HCT116 (cell line): ENCODE measurements at regions not wholly inside any gene's neighbourhood (a gene's known extent, or its start where the extent isn't known, plus 50 kb on each side); places are given as distances from the start of the nearest gene placed in this dataset.

Experiments
- ATAC-seq: fragments of 200-7000 bp; cut with Tn5 transposase; 2 replicates; pipeline ENCODE4 v1.9.1; 2020; ENCODE audit warnings: mild to moderate bottlenecking, moderate library complexity
- BruUV-seq: library from RNA; stranded (reverse); fragments of 400-500 nt; replicated peaks from 2 replicates; lab custom pipeline; 2021; lab: Mats Ljungman, UMichigan
- CTCF ChIA-PET: fragments of 300-600 bp; sonication (Branson Sonifier 250); formaldehyde crosslinking; loops from one replicate; lab custom pipeline; 2021; ENCODE audit warnings: antibody characterized with exemption; lab: Charles Lee
- POLR2A ChIA-PET: fragments of 300-600, 350-600 bp; sonication (Branson Sonifier 250); formaldehyde crosslinking; loops from one replicate; lab custom pipeline; 2021; ENCODE audit warnings: antibody characterized with exemption; lab: Charles Lee
- RAD21 ChIA-PET, 2 experiments: fragments of 300-600 bp; sonication (Branson Sonifier 250); formaldehyde crosslinking; loops; one replicate each; lab custom pipeline; 2023; ENCODE audit warnings: low total read pairs in 2 of 2; ENCODE audit not compliant: uncharacterized antibody in 2 of 2, unreplicated experiment in 2 of 2, low non-redundant PET in 1 of 2; lab: Charles Lee
- DNase-seq: peaks from one replicate; pipeline ENCODE4 v3.0.0-alpha.2; 2010; ENCODE audit warnings: low read depth, low spot score
- H2AFZ ChIP-seq: fragments of 200-600 bp; shearing (Covaris generic), sonication (generic); 2 replicates; pipeline ENCODE4 v1.6.1; 2017; ENCODE audit warnings: low read depth, mixed run types, mixed read lengths, antibody characterized with exemption, low read length; ENCODE audit not compliant: poor library complexity, severe bottlenecking
- H3K27ac ChIP-seq: 2 replicates; pipeline ENCODE4 v1.5.1; 2012; ENCODE audit warnings: low read depth, low read length
- H3K27me3 ChIP-seq: fragments of 200-600 bp; sonication (generic); 2 replicates; pipeline ENCODE4 v1.6.1; 2016; ENCODE audit warnings: mixed run types, low read length, mixed read lengths; ENCODE audit not compliant: insufficient read depth
- H3K36me3 ChIP-seq, 2 experiments: fragments of 200-500 bp in 1 of 2; fragments of 200-600 bp in 1 of 2; sonication (Bioruptor generic) in 1 of 2; sonication (generic) in 1 of 2; 2 replicates each; pipeline versions ENCODE4 v1.5.1 to v1.6.1; 2014 to 2016; ENCODE audit warnings: low read length in 2 of 2, inconsistent platforms in 1 of 2, mixed read lengths in 1 of 2, mixed run types in 1 of 2; ENCODE audit not compliant: insufficient read depth in 2 of 2, control insufficient read depth in 1 of 2
- H3K4me1 ChIP-seq, 2 experiments: fragments of 200-600 bp in 1 of 2; sonication (generic) in 1 of 2; 2 replicates each; pipeline versions ENCODE4 v1.5.1 to v1.6.1; 2012 to 2017; ENCODE audit warnings: low read length in 2 of 2, inconsistent platforms in 1 of 2, mild to moderate bottlenecking in 1 of 2, mixed read lengths in 1 of 2, mixed run types in 1 of 2, moderate library complexity in 1 of 2; ENCODE audit not compliant: insufficient read depth in 2 of 2, control insufficient read depth in 1 of 2
- H3K4me2 ChIP-seq: fragments of 200-600 bp; sonication (generic); 2 replicates; pipeline ENCODE4 v1.6.1; 2017; ENCODE audit warnings: mixed run types, low read length, mixed read lengths
- H3K4me3 ChIP-seq, 2 experiments: fragments of 200-600 bp in 1 of 2; sonication (generic) in 1 of 2; replicated peaks in 1 of 2; 2 replicates each; pipeline ENCODE4 v1.5.1; 2011 to 2016; ENCODE audit warnings: low read length in 2 of 2, control low read depth in 1 of 2, low read depth in 1 of 2, mild to moderate bottlenecking in 1 of 2, mixed read lengths in 1 of 2, mixed run types in 1 of 2
- H3K79me2 ChIP-seq: fragments of 200-600 bp; sonication (generic); 2 replicates; pipeline ENCODE4 v1.6.1; 2017; ENCODE audit warnings: mild to moderate bottlenecking, mixed run types, low read length, moderate library complexity, mixed read lengths; ENCODE audit not compliant: insufficient read depth
- H3K9ac ChIP-seq: fragments of 200-600 bp; sonication (generic); 2 replicates; pipeline ENCODE4 v1.6.1; 2016; ENCODE audit warnings: low read length, mixed read lengths
- H3K9me2 ChIP-seq: fragments of 200-600 bp; sonication (generic), shearing (Covaris generic); 2 replicates; pipeline ENCODE4 v1.6.1; 2017; ENCODE audit warnings: mixed run types, mild to moderate bottlenecking, moderate library complexity; ENCODE audit not compliant: insufficient read depth
- H3K9me3 ChIP-seq, 2 experiments: fragments of 200-500 bp in 1 of 2; fragments of 200-600 bp in 1 of 2; sonication (Bioruptor generic) in 1 of 2; sonication (generic) in 1 of 2; 2 replicates each; pipeline ENCODE4 v1.6.1; 2014 to 2017; ENCODE audit warnings: low read length in 2 of 2, mixed read lengths in 2 of 2, inconsistent platforms in 1 of 2, low read depth in 1 of 2, mild to moderate bottlenecking in 1 of 2, mixed run types in 1 of 2, moderate library complexity in 1 of 2; ENCODE audit not compliant: control insufficient read depth in 1 of 2, insufficient read depth in 1 of 2
- H4K20me1 ChIP-seq: fragments of 200-600 bp; sonication (generic), shearing (Covaris generic); 2 replicates; pipeline ENCODE4 v1.6.1; 2017; ENCODE audit warnings: mixed run types, mild to moderate bottlenecking, moderate library complexity; ENCODE audit not compliant: insufficient read depth
- ATF3 ChIP-seq: IDR thresholded peaks from 2 replicates; pipeline ENCODE4 v1.6.1; 2012
- CBX3 ChIP-seq: IDR thresholded peaks from 2 replicates; pipeline ENCODE4 v1.6.1; 2012; ENCODE audit warnings: low read depth
- EGR1 ChIP-seq: IDR thresholded peaks from 2 replicates; pipeline ENCODE4 v1.6.1; 2012; ENCODE audit warnings: low read depth
- EZH2 ChIP-seq: fragments of 200-600 bp; sonication (generic); IDR thresholded peaks from 2 replicates; pipeline ENCODE4 v1.6.1; 2017; ENCODE audit warnings: antibody characterized with exemption, mixed run types
- EZH2phosphoT487 ChIP-seq: fragments of 200-600 bp; IDR thresholded peaks from 2 replicates; pipeline ENCODE4 v1.6.1; 2018; ENCODE audit warnings: antibody characterized with exemption, borderline replicate concordance
- FOSL1 ChIP-seq: IDR thresholded peaks from 2 replicates; pipeline ENCODE4 v1.6.1; 2012; ENCODE audit warnings: low read depth
- JUND ChIP-seq: IDR thresholded peaks from 2 replicates; pipeline ENCODE4 v1.6.1; 2012
- POLR2AphosphoS5 ChIP-seq: IDR thresholded peaks from 2 replicates; pipeline ENCODE4 v1.6.1; 2011; ENCODE audit warnings: mild to moderate bottlenecking, low read depth, low read length, moderate library complexity
- RAD21 ChIP-seq: IDR thresholded peaks from 2 replicates; pipeline ENCODE4 v1.6.1; 2012; ENCODE audit warnings: low read depth, mild to moderate bottlenecking
- SIN3A ChIP-seq: IDR thresholded peaks from 2 replicates; pipeline ENCODE4 v1.6.1; 2012; ENCODE audit warnings: low read depth
- TCF7L2 ChIP-seq: IDR thresholded peaks from 2 replicates; pipeline ENCODE4 v1.7.0; 2011; ENCODE audit warnings: borderline replicate concordance, inconsistent platforms; ENCODE audit not compliant: insufficient read depth, insufficient read length; ENCODE audit errors: extremely low read depth
- YY1 ChIP-seq: IDR thresholded peaks from 2 replicates; pipeline ENCODE4 v1.6.1; 2011; ENCODE audit warnings: low read length, low read depth, moderate library complexity, mild to moderate bottlenecking; ENCODE audit not compliant: insufficient replicate concordance; ENCODE audit errors: extremely low read depth
- ZBTB33 ChIP-seq: IDR thresholded peaks from 2 replicates; pipeline ENCODE4 v1.6.1; 2011; ENCODE audit warnings: mild to moderate bottlenecking, low read length, moderate library complexity; ENCODE audit not compliant: insufficient replicate concordance; ENCODE audit errors: extremely low read depth
- ZFX ChIP-seq: fragments of 450-650 bp; IDR thresholded peaks from 2 replicates; pipeline ENCODE4 v1.6.1; 2017
- ZNF274 ChIP-seq: fragments of 200-500 bp; sonication (Bioruptor generic); IDR thresholded peaks from 2 replicates; pipeline ENCODE4 v1.6.1; 2014; ENCODE audit warnings: mild to moderate bottlenecking, low read depth, low read length, inconsistent platforms
- intact Hi-C: fragments of 100-400 bp; cut with micrococcal nuclease; formaldehyde crosslinking; loops from 2 replicates; pipeline ENCODE4 v1.10.0; 2022
- TF ChIP-seq, protein P1 (sequence below): IDR thresholded peaks from 2 replicates; pipeline ENCODE4 v1.6.1; 2012; ENCODE audit warnings: low read depth
- TF ChIP-seq, protein P2 (sequence below), 3 experiments: fragments of 200-600 bp in 1 of 3; sonication (generic) in 1 of 3; IDR thresholded peaks in 2 of 3; conservative IDR thresholded peaks in 1 of 3; 2 replicates each; pipeline ENCODE4 v1.5.1; 2012 to 2017; ENCODE audit warnings: low read depth in 2 of 3, low read length in 2 of 3, antibody characterized with exemption in 1 of 3, borderline replicate concordance in 1 of 3, control low read depth in 1 of 3, mild to moderate bottlenecking in 1 of 3, mixed read lengths in 1 of 3, mixed run types in 1 of 3, moderate library complexity in 1 of 3; ENCODE audit not compliant: insufficient read depth in 1 of 3

GRCh38 chr22:27534720-27535125 is 266.8 kb downstream of the MN1 start:
- DNase-seq (no peak), ATAC-seq (no peak)
- H3K27ac ChIP-seq: no peak overlapping the region
- no TSS peak for BruUV-seq
- no peak overlapping the region for H3K4me2 ChIP-seq
- POLR2A ChIA-PET: no interaction called here
- H3K9me3 ChIP-seq: no peaks in the 10 kb centered on the region
- no peaks in the 10 kb centered on the region for H3K27me3 ChIP-seq
- CTCF ChIA-PET: no interaction called here
- no peaks in the 10 kb centered on the region for H3K79me2 ChIP-seq
- H3K36me3 ChIP-seq: no peaks in the 10 kb centered on the region
- no peak overlapping the region for H3K9ac ChIP-seq
- H4K20me1 ChIP-seq: no peaks in the 10 kb centered on the region
- no peak for TF ChIP-seq RAD21
- no peak for TF ChIP-seq TCF7L2
- TF ChIP-seq ATF3: no peak
- no peak for TF ChIP-seq EZH2
- no peak for TF ChIP-seq FOSL1
- no peak for TF ChIP-seq ZNF274
- no peak for TF ChIP-seq SIN3A
- no peak for TF ChIP-seq YY1
- no peak for TF ChIP-seq JUND
- TF ChIP-seq ZFX: no peak
- TF ChIP-seq EGR1: no peak
- TF ChIP-seq, protein P1, sequence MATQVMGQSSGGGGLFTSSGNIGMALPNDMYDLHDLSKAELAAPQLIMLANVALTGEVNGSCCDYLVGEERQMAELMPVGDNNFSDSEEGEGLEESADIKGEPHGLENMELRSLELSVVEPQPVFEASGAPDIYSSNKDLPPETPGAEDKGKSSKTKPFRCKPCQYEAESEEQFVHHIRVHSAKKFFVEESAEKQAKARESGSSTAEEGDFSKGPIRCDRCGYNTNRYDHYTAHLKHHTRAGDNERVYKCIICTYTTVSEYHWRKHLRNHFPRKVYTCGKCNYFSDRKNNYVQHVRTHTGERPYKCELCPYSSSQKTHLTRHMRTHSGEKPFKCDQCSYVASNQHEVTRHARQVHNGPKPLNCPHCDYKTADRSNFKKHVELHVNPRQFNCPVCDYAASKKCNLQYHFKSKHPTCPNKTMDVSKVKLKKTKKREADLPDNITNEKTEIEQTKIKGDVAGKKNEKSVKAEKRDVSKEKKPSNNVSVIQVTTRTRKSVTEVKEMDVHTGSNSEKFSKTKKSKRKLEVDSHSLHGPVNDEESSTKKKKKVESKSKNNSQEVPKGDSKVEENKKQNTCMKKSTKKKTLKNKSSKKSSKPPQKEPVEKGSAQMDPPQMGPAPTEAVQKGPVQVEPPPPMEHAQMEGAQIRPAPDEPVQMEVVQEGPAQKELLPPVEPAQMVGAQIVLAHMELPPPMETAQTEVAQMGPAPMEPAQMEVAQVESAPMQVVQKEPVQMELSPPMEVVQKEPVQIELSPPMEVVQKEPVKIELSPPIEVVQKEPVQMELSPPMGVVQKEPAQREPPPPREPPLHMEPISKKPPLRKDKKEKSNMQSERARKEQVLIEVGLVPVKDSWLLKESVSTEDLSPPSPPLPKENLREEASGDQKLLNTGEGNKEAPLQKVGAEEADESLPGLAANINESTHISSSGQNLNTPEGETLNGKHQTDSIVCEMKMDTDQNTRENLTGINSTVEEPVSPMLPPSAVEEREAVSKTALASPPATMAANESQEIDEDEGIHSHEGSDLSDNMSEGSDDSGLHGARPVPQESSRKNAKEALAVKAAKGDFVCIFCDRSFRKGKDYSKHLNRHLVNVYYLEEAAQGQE: no peak
- TF ChIP-seq EZH2phosphoT487: no peak
- TF ChIP-seq, protein P2, sequence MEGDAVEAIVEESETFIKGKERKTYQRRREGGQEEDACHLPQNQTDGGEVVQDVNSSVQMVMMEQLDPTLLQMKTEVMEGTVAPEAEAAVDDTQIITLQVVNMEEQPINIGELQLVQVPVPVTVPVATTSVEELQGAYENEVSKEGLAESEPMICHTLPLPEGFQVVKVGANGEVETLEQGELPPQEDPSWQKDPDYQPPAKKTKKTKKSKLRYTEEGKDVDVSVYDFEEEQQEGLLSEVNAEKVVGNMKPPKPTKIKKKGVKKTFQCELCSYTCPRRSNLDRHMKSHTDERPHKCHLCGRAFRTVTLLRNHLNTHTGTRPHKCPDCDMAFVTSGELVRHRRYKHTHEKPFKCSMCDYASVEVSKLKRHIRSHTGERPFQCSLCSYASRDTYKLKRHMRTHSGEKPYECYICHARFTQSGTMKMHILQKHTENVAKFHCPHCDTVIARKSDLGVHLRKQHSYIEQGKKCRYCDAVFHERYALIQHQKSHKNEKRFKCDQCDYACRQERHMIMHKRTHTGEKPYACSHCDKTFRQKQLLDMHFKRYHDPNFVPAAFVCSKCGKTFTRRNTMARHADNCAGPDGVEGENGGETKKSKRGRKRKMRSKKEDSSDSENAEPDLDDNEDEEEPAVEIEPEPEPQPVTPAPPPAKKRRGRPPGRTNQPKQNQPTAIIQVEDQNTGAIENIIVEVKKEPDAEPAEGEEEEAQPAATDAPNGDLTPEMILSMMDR (IDR thresholded peaks at IDR 0.05 in 2 of 3, conservative IDR thresholded peaks at IDR 0.05 in 1 of 3; ENCODE audit: borderline replicate concordance in 1 of 3, insufficient read depth in 1 of 3, low read depth in 2 of 3, low read length in 2 of 3): no peak
- no peak for TF ChIP-seq POLR2AphosphoS5
- no peak for TF ChIP-seq ZBTB33
- TF ChIP-seq CBX3: no peak
- H3K4me3 ChIP-seq: no peak overlapping the region
- RAD21 ChIA-PET: no interaction called here
- intact Hi-C loops: no loop called here
- H2AFZ ChIP-seq: no peak overlapping the region
- no peaks in the 10 kb centered on the region for H3K9me2 ChIP-seq
- H3K4me1 ChIP-seq: peaks cover 5 to 8% of the 10 kb centered on the region in 2 experiments; a peak in 2 of 4 replicates
